GM21360 (cell line): ENCODE measurements at regions not wholly inside any gene's neighbourhood (a gene's known extent, or its start where the extent isn't known, plus 50 kb on each side); places are given as distances from the start of the nearest gene placed in this dataset.

Experiments used
- ATAC-seq: cut with Tn5 transposase; IDR thresholded peaks from one replicate; pipeline ENCODE4 v1.9.1; 2021; ENCODE audit warnings: mild to moderate bottlenecking, moderate library complexity; ENCODE audit not compliant: unreplicated experiment

DNA sequence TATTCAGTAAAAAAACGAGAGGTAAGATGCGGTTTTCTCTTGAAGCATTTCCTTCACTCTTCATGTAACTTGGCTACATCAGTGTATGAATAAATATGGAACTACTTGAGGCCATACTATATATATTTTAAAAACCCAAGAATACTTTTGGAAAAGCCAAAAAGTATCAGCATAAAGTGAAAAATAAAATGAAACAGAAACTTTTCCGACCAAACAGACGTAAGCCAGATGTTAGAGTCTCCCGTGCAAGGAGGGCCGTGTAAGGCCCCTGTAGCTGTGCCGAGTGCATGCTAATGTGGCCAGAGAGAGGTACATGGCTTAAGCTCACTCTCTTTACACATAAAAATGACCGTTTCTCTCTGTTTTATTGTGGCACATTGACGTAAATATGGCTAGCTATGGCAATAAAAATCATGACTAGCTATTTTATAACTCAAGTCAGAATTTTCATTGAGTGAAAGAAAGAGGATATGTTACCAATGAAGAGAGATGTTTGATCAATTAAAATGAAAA, 140.1 kb upstream of the GMDS start:
- no peak for ATAC-seq

DNA sequence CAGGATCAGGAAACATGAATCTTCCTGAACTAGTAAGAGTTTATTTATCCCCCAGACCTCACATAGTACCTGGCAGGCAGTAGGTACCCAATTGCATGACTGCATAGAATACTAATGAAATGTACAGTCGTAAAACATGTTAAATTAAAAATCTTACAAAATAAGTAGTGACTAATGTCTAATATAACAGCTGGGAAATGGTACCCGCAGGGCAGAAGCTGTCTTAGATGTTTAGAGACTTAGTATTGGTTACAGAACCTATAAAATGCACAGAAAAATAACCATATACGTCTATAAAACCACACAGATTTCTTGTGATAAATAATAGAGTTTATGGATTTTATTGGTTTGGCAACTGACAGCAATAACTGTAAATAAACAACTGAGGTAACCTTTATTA, 139.1 kb upstream of the GMDS start:
- ATAC-seq = no peak

DNA sequence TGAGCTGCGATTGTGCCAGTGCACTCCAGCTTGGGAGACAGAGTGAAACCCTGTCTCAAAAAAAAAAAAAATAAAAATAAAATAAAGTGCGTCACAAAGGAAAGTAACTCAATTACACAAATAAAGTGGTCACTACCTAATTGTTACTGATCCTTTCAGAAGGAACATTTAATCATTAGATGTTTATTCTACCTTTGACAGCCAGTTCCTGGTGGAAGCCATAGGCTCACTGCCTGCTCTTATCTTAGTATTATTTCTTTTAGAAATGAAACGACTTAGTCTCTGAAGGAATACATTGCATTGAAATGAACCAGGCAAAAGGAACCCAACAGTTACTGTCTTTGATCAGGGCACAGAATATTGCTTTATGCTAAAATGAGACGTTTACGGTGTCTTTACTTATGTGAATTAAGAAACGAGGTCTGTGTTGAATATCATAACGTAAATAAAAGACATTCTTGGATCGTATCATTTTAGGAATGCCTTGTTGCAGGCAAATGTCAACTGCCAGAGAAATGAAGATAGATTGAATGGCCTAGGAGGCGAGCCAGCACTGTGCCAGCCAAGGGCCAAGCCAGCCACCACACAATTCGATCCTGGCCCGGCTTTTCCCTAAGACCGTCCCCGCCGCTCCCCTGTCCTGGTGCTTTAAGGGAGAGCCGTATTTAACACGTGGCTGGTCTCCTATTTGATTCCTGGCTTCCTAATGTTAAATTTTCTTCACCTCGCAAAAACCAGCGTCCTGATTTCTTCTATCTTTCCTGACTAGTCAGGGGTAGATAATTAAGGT, 136.7 kb upstream of the GMDS start:
- no peak for ATAC-seq

DNA sequence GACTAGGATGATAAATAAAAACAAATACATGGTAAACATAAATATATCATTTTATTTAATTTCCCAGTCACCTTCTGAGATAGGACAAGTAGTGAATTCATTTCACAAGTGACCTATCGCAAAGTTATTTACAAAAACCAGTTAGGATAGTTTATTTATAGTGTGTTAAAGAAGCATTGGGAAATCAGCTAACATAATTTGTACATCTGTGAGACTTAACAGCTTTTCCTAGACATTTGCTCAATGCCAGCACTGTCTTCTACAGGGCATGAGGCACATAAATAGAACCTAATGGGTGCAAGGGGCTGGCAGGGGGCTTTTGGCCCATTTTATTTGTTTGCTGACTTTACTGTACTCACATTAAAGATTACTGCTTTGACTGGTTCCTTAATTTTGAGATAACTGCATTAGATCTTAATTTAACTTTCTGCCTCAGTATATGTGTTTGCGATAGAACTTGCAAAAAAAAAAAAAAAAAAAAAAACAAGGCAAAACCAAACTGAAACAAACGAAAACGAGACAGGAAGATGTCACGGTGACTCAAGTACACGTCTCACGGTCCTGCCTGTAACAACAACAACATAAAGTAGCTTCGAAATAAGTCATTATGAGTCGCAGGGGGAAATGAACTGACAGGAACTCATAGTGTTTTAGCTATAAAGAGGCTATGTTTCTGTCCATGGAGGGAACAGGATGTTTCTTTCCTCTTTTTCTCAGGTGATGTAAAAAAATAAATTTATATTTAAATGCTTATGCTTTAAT, 133.7 kb upstream of the GMDS start:
- no peak for ATAC-seq

DNA sequence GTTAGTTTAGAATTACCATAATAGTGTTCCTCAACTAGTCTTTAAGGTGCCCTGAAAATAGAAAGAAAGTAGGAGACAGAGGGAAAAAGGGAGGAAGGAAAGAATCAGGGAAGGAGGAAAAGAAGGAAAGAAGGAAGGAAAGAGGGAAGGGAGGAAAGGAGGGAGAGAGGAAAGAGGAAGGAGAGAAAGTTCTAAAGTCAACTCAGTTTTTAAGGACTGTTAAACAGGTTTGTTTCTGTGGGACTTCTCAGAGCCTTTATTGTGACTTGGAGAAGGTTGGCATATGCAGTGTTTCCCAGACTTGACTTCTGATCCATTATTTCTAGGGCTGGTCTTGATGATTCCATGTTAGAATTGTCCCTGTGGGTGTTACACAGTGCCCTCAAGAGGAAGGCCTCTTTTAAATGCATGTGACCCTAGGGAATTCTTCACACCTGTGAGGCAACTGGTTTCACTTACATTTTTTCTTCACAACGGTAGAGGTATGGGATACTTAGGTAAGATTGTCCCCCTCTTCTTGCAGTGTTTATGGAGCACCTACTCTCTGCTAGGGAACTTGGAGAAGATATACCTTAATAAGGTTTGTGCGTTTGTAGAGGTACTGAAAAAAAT, 132.7 kb upstream of the GMDS start:
- no peak for ATAC-seq

DNA sequence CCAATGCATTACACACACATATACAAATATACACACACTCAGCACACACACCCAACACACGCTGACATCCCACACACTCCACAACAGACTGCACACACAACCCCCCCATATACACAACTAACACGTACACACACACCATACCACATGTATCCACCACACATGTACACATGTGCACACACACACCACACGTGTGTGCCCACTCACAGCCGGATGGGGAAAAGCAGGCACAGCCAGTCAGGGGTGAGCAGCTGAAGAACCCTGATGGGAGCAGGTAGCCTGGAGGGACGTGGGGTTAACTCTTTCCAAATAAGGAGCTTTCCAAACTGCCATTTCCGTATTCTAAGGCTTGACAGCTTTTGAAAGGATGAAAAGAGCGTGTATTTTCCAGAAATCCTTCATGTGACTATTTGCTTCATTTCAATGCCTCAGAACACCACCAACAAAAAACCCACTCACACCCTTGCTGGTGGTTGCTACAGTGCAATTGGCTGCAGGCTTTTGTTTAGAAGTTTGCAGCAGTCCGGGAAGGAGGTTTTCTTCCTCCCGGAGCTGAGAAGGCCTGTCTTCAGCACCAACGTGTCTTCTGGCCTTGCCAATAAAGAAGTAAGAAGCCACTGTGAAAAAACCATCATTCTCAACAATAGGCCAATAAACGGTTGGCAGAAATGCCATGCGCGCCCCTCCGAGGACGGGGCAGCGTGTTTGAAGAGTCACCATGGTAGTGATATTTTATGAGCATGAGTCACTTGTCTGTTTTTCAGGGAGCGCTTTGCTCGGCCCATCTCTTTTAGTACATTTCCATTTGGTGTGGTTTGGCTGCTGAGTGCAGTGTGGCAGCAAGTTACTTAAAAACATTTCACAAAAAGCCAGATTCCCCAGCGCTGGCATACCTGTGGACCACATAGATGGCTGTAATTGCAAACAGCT, 131.3 kb upstream of the GMDS start:
- no peak for ATAC-seq

DNA sequence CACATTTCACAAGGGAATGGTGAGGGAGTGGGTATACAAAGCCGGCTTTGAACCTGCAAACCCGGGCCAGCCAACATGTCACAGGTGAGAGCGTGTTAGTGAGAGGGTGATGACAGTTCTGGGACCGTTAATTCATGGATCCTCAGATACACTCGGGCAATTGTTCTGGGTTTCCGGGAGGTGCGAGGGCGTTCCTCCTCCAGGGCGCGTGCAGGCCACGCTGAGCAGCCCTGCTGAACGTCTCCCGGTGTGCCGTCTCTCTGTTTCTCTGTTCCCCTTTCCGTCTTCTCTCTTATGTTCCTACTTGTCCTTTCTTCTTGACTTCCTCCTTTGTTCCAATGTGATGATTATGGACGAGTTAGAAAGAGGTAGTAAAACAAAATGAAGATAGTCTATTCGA, 130.0 kb upstream of the GMDS start:
- no peak for ATAC-seq

DNA sequence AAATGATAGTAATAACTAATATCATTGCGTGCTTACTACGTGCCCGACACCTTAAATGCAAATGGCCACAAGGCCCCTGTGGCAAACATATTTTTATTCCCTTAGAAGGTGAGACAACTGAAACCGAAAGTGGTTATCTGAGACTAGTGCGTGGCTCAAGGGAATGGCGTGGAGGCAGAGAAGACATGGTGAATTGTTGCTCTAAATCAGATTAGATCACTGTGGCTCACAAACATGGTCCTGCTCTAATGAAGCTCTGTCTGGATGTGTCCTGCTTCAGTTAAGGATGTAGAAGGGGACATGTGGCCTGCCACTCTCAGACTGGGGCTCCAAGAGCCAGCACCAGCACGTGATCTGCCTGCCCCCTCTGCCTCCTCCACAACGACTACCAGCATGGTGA, 124.2 kb upstream of the GMDS start:
- ATAC-seq = no peak

DNA sequence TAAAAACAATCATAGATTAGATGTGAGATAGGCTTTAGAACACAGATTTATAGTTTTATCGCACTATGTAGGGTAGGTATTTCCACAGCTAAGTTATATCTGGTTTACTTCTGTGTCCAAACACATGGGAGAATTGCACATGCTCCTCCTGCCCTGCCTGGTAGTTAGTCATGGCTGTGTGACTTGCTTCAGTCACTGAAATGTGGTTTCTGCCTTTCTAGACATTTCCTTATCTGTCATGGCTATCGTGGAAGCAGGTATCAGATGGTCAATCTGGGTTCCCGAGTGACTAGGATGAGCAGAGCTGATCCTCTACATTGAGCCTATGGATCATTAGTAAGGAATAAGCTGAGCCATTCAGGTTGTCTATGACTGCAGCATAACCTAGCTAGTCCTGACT, 117.8 kb upstream of the GMDS start:
- ATAC-seq = no peak

DNA sequence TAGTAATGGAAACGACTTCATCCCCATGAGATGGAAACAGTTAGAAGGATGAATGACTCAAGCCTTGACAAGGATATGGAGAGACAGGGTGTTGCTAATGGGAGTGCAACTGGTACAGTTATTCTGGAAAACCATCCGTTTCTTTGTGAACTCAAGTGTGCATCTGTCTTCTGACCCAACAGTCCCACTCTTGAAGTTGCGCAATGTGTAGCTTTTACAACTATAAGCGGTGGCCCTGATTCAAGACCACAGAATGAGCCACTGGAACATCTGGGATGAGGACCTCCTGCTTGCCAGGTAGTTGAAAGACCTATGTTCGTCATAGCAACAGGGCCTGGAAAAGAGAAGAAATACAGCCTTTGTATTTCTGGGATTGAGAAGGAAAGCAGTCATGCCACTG, 115.8 kb upstream of the GMDS start:
- no peak for ATAC-seq

DNA sequence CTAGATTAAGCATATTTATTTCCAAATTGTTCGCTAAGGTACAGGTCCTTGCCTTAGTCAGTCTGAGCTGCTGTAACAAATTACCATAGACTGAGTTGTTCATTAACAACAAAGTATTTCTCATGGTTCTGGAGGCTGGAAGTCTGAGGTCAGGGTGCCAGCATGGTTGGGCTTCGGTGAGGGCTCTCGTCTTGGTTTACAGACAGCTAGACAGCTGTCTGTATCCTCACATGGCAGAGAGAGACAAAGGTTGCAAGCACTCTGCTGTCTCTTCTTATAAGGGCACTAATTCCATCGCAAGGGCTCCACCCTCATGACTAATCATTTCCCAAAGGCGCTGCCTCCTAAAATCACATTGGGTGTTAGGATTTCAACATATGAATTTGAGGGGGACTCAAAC, 115.3 kb upstream of the GMDS start:
- ATAC-seq = no peak

DNA sequence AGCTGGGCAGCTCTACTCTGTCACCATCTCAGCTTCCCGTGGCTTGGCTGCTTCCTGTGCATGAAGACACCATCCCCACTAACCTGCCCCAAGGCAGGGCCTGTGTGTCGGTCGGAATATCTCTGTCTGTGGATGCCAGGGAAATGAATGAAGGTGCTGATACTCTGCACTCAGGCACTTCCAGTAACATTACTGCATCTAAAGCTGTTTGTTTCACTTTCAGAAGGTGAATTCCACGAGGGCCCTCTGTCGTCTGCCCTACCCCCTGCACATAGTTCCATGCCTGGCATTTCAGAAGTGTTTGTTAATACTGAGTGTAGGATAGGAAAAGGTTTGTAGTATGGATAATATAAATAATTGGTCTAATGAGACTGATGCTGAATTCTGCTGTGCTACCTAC, 114.7 kb upstream of the GMDS start:
- ATAC-seq = no peak

DNA sequence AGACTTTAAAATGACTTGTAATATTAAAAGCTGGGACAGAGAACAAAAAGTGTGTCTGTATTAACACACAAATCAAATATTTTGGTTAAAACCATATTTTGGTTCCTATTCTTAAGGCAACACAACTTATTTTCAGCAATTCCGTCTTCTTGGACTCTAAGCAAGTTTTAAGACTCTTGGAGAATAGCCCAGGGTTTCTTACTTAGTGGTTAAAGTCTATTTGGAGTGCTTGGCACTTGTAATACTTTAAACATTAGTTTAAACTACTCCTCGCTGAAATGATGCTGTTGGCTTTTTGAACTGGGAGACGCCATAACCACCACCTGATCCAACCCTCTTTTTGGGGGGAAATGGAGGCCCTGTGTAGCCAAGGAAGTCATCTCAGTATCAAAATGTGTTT, 109.7 kb upstream of the GMDS start:
- ATAC-seq = no peak

DNA sequence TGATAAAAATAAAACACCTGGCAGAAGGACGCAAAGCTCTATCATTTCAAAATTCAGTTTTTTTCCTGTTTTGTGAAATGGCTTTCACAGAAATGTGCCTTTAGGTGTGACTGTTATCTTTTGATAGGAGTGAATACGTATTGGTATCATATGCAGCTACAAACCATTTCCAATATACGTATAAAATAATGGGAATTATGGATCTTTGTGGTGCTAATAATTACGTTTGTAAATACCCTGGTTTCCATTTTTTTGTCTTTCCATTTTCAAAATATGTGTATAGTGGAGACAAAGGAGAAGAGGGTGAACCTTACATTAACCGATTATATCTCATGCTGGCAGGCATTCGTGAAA, 108.7 kb upstream of the GMDS start:
- no peak for ATAC-seq

DNA sequence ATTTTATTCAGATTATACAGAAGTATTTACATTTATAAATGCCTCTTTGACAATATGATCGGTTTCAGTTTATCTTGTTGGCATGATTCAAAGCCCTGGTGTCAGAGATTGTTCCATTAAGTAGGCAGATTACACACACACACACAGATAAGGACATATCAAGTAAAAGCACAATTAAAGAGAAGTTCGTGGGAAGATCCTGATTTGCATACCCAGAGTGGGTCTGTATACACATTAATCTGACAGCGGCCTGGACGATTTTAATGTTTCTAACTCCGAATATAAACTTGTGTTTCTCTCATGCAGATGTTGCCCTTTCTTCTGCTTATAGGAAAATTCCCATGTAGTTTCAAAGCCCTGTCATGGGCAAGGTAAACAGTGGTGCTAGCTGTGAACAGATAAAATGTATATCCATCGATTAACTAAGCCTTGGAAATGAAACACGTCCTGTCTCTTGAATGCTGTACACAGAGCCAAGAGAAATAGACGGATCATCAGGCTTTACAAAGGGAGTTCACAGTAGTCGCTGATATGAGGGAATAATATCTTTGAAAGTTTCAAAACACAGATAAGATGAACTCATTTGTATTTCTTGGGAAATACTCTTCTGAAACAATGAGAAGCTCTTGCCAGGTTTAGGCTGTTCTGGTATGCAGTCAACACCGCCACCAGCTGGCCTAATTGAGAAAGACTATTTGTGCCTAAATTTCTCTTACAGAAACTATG, 108.2 kb upstream of the GMDS start:
- no peak for ATAC-seq

DNA sequence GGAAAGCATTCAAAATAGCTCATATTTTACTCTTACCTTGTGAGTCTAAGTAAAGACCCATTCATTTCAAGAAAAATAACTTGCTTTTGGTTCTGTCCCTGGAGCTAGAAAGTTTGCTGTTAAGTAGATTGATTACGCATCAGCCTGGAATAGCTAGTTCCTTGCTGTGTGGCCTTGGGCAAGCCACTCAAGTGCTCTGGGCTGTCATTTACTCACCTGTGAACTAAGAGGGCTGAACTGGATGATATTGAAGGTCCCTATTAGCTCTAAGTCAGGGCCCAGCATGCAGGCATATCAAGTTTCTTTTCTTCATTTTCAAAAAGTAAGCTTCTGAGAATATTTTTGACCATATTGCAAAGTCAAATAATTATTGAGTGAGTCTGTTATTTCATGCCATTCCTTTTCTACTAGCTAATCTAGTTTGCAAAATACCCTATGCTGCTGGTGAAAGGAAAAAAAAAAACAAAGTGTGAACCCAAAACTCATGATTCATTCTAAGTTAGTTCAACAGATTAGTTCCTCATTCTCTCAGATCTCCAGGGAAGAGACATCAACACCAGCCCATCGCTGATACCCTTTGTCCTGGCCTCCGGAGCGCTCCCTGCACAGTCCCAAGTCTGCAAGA, 106.5 kb upstream of the GMDS start:
- ATAC-seq = no peak

DNA sequence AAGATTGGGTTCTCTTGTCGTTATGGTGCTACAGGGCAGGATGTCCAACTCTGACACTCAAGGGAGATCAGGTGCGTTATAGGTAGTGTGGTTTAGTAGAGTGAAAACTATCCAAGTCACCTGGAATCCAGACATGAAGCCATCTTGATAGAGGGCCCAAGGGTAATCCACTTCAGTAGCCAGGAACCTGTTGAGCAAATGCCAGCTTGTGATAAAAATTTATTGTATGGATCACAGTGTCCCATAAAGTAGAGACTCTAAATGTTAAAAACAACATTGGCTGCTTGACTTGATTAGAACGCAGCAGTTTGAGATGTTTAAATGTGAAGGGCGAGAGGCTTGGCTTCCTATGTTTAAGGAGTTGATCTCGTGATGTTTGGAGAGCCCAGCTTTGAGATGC, 105.7 kb upstream of the GMDS start:
- no peak for ATAC-seq

DNA sequence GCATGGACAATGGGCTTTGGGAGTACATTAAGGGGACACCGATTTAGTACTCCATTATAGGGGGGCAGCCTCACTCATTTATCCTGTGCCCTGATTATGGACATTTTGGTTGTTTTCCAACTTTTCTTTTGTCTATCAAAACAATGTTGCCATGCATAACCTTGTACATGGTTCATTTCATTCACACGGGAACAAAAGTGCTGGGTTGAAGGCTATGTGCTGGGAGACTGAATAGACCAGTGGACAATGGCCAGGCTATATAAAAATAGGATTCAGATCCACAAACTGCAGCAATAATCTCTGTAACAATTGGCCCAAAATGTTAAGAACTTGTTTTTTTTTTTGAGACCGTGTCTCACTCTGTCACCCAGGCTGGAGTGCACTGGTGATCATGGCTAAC, 100.7 kb upstream of the GMDS start:
- ATAC-seq = no peak

DNA sequence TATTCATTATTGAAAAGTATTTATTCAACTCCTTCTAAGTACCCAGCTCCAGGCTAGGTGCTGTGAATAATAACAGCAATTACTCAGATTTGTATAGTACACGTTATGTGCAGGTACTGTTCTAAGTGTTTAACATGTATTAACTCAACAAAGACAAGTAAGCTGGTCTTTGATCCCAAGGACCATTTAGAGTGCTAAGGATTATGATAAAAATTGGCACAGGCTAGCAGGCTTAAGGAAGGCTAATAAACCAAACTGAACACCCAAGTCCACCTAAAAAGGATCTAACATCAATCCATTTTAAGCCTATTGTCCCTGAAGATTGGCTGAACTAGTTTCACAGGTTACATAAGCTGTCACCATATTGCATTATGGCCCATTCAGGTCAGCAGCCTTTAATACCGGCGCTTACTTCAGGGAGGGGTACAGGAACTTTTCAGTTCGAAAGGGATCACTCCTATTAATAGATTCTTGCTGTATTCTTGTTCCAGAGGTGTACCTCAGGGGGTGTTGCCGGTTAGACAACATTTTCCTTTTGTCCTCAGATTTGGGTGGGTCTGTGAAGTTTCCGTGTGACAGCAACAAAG, 99.0 kb upstream of the GMDS start:
- ATAC-seq = no peak

DNA sequence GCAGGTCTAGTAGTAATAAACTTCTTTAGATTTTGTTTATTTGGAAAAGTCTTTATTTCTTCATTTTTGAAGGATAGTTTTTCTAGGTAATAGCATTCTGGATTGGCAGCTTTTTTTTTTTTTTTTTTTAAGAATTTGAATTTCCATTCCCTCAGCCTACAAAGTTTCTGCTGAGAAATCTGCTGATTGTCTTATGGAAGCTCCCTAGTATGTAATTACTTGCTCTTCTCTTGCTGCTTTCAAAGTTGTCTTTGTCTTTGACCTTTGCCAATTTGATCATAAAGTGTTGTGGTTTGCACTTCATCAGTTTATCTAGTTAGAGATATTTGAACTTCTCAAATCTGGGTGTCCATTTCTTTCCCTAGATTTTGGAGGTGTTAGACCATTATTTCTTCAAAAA, 82.2 kb upstream of the GMDS start:
- no peak for ATAC-seq
